HG03460 (cell line): ENCODE measurements at regions not wholly inside any gene's neighbourhood (a gene's known extent, or its start where the extent isn't known, plus 50 kb on each side); places are given as distances from the start of the nearest gene placed in this dataset.

Experiments
- ATAC-seq: cut with Tn5 transposase; IDR thresholded peaks from one replicate; pipeline ENCODE4 v1.9.1; 2021; ENCODE audit not compliant: unreplicated experiment

DNA sequence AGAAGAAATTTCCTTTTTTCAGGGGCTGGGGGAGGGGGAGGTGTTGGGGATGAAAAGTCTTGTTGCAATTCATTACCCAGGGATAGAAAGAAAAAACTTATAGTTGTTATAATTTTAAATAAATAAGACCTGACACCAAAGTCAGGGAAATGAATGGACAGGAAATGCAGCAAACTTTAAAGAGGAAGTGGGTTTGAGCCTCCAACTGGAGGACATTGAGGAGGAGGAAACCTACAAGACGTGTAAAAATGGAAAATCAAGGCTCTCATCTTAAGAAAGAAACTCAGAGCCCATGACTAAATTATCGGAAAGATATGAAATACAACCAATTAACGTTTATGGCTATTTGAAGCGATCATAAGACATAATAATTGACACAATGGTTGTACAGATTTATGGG is 54.4 kb downstream of the NIBAN1 start:
- no peak for ATAC-seq

DNA sequence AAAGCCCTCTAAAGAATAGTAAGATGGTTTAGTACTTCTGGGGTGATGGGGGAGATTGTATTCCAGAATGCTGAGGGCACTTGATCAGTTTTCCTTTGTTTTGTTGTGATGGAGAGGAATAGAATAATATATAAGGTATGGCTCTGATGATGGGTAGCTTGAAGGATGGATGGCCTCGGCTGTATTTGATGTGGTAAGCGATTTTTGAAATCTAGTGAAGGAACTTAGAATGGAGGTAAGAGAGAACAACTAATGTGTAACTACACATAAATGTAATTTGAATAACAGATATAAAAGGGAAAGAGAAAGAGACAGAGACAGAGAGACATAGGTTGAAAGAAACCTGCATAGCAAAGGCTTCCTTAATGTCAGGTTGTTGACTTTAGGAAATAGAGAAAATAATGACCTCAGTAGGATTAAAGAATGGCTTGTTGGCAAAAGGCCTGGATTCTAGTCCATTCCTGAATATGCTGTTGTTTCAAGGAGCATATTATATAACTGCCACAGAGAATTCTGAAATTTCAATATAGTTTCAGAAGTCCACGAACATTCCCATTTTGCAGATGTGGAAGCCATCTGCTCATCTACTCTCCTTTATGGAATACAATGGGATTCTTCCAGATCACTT is 58.7 kb downstream of the NIBAN1 start:
- no peak for ATAC-seq

GRCh38 chr1:184914149-184914548 is 60.2 kb downstream of the NIBAN1 start:
- no peak for ATAC-seq

- ATAC-seq, result no peak
Measured at GRCh38 chr1:184912392-184912791, 61.9 kb downstream of the NIBAN1 start.

GRCh38 chr1:184911830-184912229 is 62.5 kb downstream of the NIBAN1 start:
- no peak for ATAC-seq

- ATAC-seq, result no peak
Measured at GRCh38 chr1:184911103-184911745, 63.1 kb downstream of the NIBAN1 start.

DNA sequence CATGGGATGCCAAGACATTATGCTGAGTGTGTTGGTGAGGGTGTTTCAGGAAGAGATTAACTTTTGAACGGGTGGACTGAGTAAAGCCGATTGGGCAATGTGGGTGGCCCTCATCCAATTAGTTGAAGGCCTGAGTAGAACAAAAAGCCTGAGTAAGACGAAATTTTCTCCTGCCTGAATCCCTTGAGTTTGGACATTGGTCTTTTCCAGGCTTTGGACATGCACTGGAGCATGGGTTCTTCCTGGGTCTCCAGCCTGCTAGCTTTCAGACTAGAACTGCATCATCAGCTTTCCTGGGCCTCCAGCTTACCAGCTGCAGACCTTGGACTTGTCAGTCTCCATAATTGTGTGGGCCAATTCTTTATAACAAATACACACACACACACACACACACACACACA is 63.6 kb downstream of the NIBAN1 start:
- no peak for ATAC-seq

GRCh38 chr1:184910005-184910404 is 64.3 kb downstream of the NIBAN1 start:
- no peak for ATAC-seq

- ATAC-seq, result no peak
Measured at GRCh38 chr1:184909019-184909418, 65.3 kb downstream of the NIBAN1 start.

DNA sequence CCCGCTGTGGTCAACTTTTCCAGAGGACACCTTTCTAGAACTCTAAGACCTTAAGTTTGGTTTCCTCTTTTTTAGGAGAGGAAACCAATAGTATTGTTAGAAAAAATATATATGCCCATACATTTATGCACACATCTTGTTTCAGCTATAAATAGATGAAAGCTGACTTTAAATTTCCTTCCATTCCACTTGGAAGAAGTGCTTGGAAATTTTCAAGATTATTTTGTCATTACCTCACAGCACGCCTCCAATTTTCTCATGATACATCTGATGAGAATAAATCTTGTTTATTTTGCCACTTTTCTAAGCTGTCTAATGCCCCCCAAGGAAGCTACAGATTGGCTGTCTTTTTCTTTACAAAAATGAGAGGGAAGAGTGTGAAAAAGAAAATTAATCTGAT is 65.8 kb downstream of the NIBAN1 start:
- ATAC-seq, result no peak

DNA sequence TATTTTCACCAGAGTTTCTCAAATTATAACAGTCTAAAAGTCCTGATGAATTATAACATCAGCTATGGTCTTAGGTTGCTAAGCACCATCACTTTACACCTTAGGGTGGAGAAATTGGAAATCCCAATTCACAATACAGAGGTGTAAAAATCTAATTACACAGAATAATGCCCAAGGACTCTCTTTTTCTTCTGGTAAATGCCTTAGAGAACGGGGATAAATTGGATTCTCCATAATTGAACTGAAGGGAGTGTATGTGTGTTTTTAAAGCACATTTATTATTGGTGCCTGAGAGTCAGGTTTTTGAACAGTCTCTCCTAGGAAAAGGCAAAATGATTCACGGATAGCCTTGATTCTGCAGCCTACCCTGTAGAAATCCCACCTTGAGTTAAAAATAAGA is 66.8 kb downstream of the NIBAN1 start:
- ATAC-seq, result no peak

DNA sequence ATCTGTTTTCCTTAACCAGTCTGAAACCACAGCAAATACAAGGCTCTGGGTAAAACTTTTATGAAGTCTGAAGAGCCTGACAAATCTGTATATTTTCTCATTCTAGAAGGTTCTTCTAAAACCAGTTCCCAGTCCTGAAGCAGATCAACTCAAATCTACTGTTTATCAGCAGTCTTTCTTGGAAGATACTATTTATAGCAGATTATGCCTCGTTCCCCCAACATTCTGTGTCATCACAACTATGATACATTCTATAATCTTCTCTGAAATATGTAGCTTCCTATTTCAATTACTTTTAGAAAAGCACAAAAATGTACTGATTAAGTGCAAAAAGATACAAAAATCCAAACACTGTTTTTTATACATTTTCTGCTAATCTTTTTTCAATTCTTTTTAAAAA is 67.5 kb downstream of the NIBAN1 start:
- ATAC-seq, result no peak

DNA sequence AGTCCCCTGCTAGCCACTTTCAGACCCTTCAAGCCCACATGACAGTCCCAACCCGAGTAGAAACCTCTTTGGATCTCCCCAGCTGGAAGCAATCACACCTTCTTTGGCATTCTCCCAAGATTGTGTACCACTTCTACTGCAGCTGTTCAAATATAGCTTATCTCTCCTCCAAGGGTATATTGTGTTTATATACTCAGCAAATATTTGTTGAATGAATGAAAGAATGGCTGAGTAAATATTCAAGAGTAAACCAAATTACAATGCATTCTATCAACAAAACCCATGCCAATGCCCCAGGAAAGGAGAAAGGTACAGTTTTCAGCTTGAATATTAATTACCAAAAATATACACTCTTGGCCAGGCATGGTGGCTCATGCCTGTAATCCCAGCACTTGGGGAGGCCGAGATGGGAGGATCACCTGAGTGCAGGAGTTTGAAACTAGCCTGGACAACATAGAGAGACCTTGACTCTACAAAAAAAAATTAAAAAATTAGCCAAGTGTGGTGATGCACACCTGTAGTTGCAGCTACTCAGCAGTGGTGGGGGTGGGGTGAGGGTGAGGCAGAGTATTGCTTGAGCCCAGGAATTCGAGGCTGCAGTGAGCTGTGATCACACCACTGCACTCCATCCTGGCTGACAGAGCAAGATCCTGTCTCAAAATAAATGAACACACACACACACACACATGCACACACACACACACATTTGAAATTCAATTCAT is 68.5 kb downstream of the NIBAN1 start:
- no peak for ATAC-seq

DNA sequence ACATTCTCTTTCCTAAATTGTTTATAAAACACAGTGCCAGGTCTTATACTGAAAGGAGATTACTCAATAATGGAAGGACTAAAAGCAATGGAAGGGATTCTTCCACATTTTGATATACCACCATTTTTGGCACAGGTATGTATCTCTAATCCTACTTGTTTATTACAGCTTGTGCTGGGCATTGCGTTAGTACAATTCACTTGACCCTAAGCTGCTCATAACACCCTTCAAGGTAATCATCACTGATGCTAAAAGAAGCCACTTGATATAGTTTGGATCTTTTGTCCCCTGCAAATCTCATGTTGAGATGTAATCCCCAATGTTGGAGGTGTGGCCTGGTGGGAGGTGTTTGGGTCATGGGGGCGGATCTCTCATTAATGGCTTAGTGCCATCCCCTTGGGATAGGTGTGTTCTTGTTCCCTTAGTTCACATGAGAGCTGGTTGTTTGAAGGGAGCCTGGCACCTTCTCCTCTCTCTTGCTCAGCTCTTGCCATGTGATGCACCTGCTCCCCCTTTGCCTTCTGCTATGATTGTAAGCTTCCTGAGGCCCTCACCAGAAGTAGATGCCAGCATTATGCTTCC is 71.1 kb downstream of the NIBAN1 start:
- ATAC-seq, result no peak

GRCh38 chr1:184900507-184900906 is 73.8 kb downstream of the NIBAN1 start:
- ATAC-seq, result no peak

- ATAC-seq, result no peak
Measured at GRCh38 chr1:184896000-184896399, 78.3 kb downstream of the NIBAN1 start.

- ATAC-seq, result no peak
Measured at GRCh38 chr1:184895086-184895485, 79.2 kb downstream of the NIBAN1 start.

GRCh38 chr1:184893695-184894094 is 80.6 kb downstream of the NIBAN1 start:
- no peak for ATAC-seq

DNA sequence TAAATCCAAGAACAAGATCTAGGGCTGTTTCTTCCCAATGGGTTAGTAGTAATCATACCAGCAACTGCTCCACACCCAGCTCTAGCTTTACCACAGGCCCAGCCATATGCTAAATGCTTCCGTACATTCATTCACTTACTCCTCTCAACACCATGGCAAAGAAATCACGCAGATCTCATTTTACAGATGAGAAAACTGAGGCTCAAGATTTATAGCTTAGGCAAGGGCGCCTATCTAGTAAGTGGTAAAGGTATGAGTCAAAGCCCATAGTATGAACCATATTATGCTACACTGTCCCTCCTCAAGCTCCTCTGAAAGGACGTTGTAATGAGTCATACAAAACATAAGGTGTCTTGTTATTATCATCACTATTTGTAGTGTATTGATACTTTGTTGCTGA is 82.2 kb downstream of the NIBAN1 start:
- ATAC-seq, result peak; percentile 73

DNA sequence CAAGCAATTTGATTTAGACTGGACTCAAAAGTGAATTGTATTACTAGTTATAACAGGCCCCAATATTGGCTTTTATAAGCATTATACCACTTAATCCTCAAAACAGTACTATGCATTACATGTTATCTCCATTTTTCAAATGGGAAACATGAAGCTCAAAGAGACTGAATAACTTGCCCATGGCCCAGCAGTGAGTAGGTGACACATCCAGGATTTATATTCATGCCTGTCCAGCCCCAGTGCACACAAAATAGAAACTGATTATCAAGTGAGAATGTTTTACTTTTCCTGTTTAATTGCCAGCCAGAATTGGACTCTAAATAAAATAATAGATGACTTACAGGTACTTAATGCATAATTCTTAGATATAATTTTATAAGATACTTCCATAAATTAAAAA is 82.9 kb downstream of the NIBAN1 start:
- ATAC-seq, result no peak

DNA sequence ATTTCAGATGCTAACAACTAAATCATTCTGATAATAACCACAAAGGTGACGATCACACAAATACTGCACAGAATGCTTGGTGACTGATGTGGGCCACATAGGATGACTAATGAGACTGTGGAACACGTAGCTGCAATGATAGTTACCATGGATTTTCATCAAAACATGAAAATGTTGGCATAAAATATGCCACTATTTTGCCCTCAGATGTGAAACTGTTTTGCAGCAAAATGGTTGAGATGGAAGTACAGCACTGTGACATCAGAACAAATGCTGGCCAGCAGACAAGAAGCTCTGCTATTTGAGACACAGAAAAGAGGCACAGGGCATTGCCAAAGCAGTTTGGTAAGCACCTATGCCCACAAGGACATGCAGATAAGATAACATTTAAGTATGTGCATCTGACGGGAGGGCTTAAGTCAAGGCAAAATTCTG is 83.8 kb downstream of the NIBAN1 start:
- no peak for ATAC-seq

DNA sequence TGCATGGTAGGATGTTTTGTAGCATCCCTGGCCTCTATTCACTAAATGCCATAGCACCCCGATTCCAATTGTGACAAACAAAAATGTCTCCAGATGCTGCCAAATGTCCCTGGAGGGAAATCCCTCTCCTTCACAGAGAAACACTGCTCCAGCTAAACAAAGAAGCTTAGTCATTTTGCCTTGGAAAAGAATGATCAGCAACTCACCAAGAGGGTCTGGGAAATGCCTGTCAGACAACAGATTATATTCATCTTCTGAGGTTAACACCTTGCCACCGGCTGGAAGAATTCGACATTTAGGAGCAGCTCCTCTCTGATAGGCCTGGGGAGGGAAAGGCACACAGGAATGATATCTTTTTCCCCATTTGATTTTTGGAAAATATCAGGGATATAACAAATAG is 84.4 kb downstream of the NIBAN1 start:
- no peak for ATAC-seq
